ENCODE measurements at regions not wholly inside any gene's neighbourhood (a gene's known extent, or its start where the extent isn't known, plus 50 kb on each side); places are given as distances from the start of the nearest gene placed in this dataset.

- no peak for DNase-seq
- H3K4ac ChIP-seq (ENCODE audit: low read depth, low read length): no peak overlapping the region
- no peak overlapping the region for H2AFZ ChIP-seq (ENCODE audit: insufficient read depth, low read length, poor library complexity)
- WGBS (ENCODE audit: extremely low coverage, insufficient coverage, insufficient read length): no CpG with 5 or more reads among the region's 11 CpGs
- no peaks in the 10 kb centered on the region for H3K79me2 ChIP-seq (ENCODE audit: control insufficient read depth, insufficient read depth, low read length, poor library complexity)
- H3K14ac ChIP-seq (ENCODE audit: low read length): no peak overlapping the region
- H4K91ac ChIP-seq (ENCODE audit: low read depth, low read length): no peak overlapping the region
- H3K4me1 ChIP-seq (ENCODE audit: control insufficient read depth in 1 of 2, insufficient read depth in 2 of 2, low read length in 2 of 2): no peaks in the 10 kb centered on the region
- no peaks in the 10 kb centered on the region for H3K36me3 ChIP-seq (ENCODE audit: control insufficient read depth in 1 of 2, insufficient read depth in 2 of 2, low read length in 2 of 2)
- no peak overlapping the region for H4K8ac ChIP-seq (ENCODE audit: low read depth, low read length)
- H3K9ac ChIP-seq (ENCODE audit: low read length): no peak overlapping the region
- no peak overlapping the region for H3K4me2 ChIP-seq (ENCODE audit: low read length)
- no peak overlapping the region for H2BK5ac ChIP-seq (ENCODE audit: low read depth, low read length, poor library complexity)
- no peaks in the 10 kb centered on the region for H3K79me1 ChIP-seq (ENCODE audit: low read length)
- no peaks in the 10 kb centered on the region for H3K9me3 ChIP-seq (ENCODE audit: insufficient read depth, low read depth, low read length)
- H2BK12ac ChIP-seq (ENCODE audit: low read length): no peak overlapping the region
- H3K27ac ChIP-seq (ENCODE audit: low read depth, low read length): no peak overlapping the region
- no peaks in the 10 kb centered on the region for H3K27me3 ChIP-seq (ENCODE audit: insufficient read depth, low read length)
- H3K4me3 ChIP-seq (ENCODE audit: low read depth, low read length): no peak overlapping the region
- H3K23ac ChIP-seq (ENCODE audit: low read length): no peak overlapping the region
- no peak overlapping the region for H2AK5ac ChIP-seq (ENCODE audit: low read length)
- H4K12ac ChIP-seq (ENCODE audit: low read depth, low read length): no peak overlapping the region
- no peak overlapping the region for H3K18ac ChIP-seq (ENCODE audit: low read length)
- H2BK120ac ChIP-seq (ENCODE audit: insufficient read depth, low read length, poor library complexity): no peak overlapping the region
Observed at GRCh38 chr3:193982258-193982659, 153.7 kb upstream of the HES1 start.

GRCh38 chr3:193983846-193984818 lies 151.8 kb upstream of the HES1 start:
- Histone ChIP-seq H3K36me3 (ENCODE audit: control insufficient read depth in 1 of 2, insufficient read depth in 2 of 2, low read length in 2 of 2) (no peaks in the 10 kb centered on the region), H3K4ac (ENCODE audit: low read depth, low read length) (no peak overlapping the region), H3K4me3 (ENCODE audit: low read depth, low read length) (no peak overlapping the region), H3K9ac (ENCODE audit: low read length) (no peak overlapping the region), H3K4me2 (ENCODE audit: low read length) (no peak overlapping the region), H3K79me1 (ENCODE audit: low read length) (no peaks in the 10 kb centered on the region), H3K23ac (ENCODE audit: low read length) (no peak overlapping the region), H2BK5ac (ENCODE audit: low read depth, low read length, poor library complexity) (no peak overlapping the region), H3K4me1 (ENCODE audit: control insufficient read depth in 1 of 2, insufficient read depth in 2 of 2, low read length in 2 of 2) (no peaks in the 10 kb centered on the region), H3K27ac (ENCODE audit: low read depth, low read length) (no peak overlapping the region), H2AK5ac (ENCODE audit: low read length) (no peak overlapping the region), H3K79me2 (ENCODE audit: control insufficient read depth, insufficient read depth, low read length, poor library complexity) (no peaks in the 10 kb centered on the region), H2BK120ac (ENCODE audit: insufficient read depth, low read length, poor library complexity) (no peak overlapping the region), H2BK12ac (ENCODE audit: low read length) (no peak overlapping the region), H4K91ac (ENCODE audit: low read depth, low read length) (no peak overlapping the region), H3K18ac (ENCODE audit: low read length) (no peak overlapping the region), H3K27me3 (ENCODE audit: insufficient read depth, low read length) (no peaks in the 10 kb centered on the region), H3K14ac (ENCODE audit: low read length) (no peak overlapping the region), H4K8ac (ENCODE audit: low read depth, low read length) (no peak overlapping the region), H3K9me3 (ENCODE audit: insufficient read depth, low read depth, low read length) (no peaks in the 10 kb centered on the region), H4K12ac (ENCODE audit: low read depth, low read length) (no peak overlapping the region), H2AFZ (ENCODE audit: insufficient read depth, low read length, poor library complexity) (no peak overlapping the region)
- DNase-seq: no peak
- no CpG with 5 or more reads among the region's 7 CpGs for WGBS (ENCODE audit: extremely low coverage, insufficient coverage, insufficient read length)

GRCh38 chr3:193984876-193985275 lies 151.1 kb upstream of the HES1 start:
- no CpG with 5 or more reads among the region's 6 CpGs for WGBS (ENCODE audit: extremely low coverage, insufficient coverage, insufficient read length)
- no peak overlapping the region for H2BK5ac ChIP-seq (ENCODE audit: low read depth, low read length, poor library complexity)
- no peak overlapping the region for H3K27ac ChIP-seq (ENCODE audit: low read depth, low read length)
- H2BK120ac ChIP-seq (ENCODE audit: insufficient read depth, low read length, poor library complexity): no peak overlapping the region
- H4K91ac ChIP-seq (ENCODE audit: low read depth, low read length): no peak overlapping the region
- H3K27me3 ChIP-seq (ENCODE audit: insufficient read depth, low read length): no peaks in the 10 kb centered on the region
- H3K9ac ChIP-seq (ENCODE audit: low read length): no peak overlapping the region
- H2AFZ ChIP-seq (ENCODE audit: insufficient read depth, low read length, poor library complexity): no peak overlapping the region
- no peak overlapping the region for H3K18ac ChIP-seq (ENCODE audit: low read length)
- H3K4me2 ChIP-seq (ENCODE audit: low read length): no peak overlapping the region
- H4K12ac ChIP-seq (ENCODE audit: low read depth, low read length): no peak overlapping the region
- H3K36me3 ChIP-seq (ENCODE audit: control insufficient read depth in 1 of 2, insufficient read depth in 2 of 2, low read length in 2 of 2): no peaks in the 10 kb centered on the region
- no peaks in the 10 kb centered on the region for H3K9me3 ChIP-seq (ENCODE audit: insufficient read depth, low read depth, low read length)
- H3K14ac ChIP-seq (ENCODE audit: low read length): no peak overlapping the region
- H4K8ac ChIP-seq (ENCODE audit: low read depth, low read length): no peak overlapping the region
- H3K23ac ChIP-seq (ENCODE audit: low read length): no peak overlapping the region
- DNase-seq: no peak
- no peak overlapping the region for H2BK12ac ChIP-seq (ENCODE audit: low read length)
- H3K4me1 ChIP-seq (ENCODE audit: control insufficient read depth in 1 of 2, insufficient read depth in 2 of 2, low read length in 2 of 2): no peaks in the 10 kb centered on the region
- no peaks in the 10 kb centered on the region for H3K79me2 ChIP-seq (ENCODE audit: control insufficient read depth, insufficient read depth, low read length, poor library complexity)
- H3K4me3 ChIP-seq (ENCODE audit: low read depth, low read length): no peak overlapping the region
- no peak overlapping the region for H2AK5ac ChIP-seq (ENCODE audit: low read length)
- H3K4ac ChIP-seq (ENCODE audit: low read depth, low read length): no peak overlapping the region
- H3K79me1 ChIP-seq (ENCODE audit: low read length): no peaks in the 10 kb centered on the region

GRCh38 chr3:193987186-193987585 lies 148.8 kb upstream of the HES1 start:
- no peak for DNase-seq
- Histone ChIP-seq H3K9ac (ENCODE audit: low read length) (no peak overlapping the region), H3K27me3 (ENCODE audit: insufficient read depth, low read length) (no peaks in the 10 kb centered on the region), H3K4ac (ENCODE audit: low read depth, low read length) (no peak overlapping the region), H3K14ac (ENCODE audit: low read length) (no peak overlapping the region), H2BK12ac (ENCODE audit: low read length) (no peak overlapping the region), H2BK120ac (ENCODE audit: insufficient read depth, low read length, poor library complexity) (no peak overlapping the region), H3K4me2 (ENCODE audit: low read length) (no peak overlapping the region), H2AK5ac (ENCODE audit: low read length) (no peak overlapping the region), H3K36me3 (ENCODE audit: control insufficient read depth in 1 of 2, insufficient read depth in 2 of 2, low read length in 2 of 2) (no peaks in the 10 kb centered on the region), H3K79me1 (ENCODE audit: low read length) (no peaks in the 10 kb centered on the region), H3K4me3 (ENCODE audit: low read depth, low read length) (no peak overlapping the region), H2AFZ (ENCODE audit: insufficient read depth, low read length, poor library complexity) (no peak overlapping the region), H4K91ac (ENCODE audit: low read depth, low read length) (no peak overlapping the region), H3K4me1 (ENCODE audit: control insufficient read depth in 1 of 2, insufficient read depth in 2 of 2, low read length in 2 of 2) (no peaks in the 10 kb centered on the region), H2BK5ac (ENCODE audit: low read depth, low read length, poor library complexity) (no peak overlapping the region), H4K8ac (ENCODE audit: low read depth, low read length) (no peak overlapping the region), H3K23ac (ENCODE audit: low read length) (no peak overlapping the region), H3K27ac (ENCODE audit: low read depth, low read length) (no peak overlapping the region), H3K18ac (ENCODE audit: low read length) (no peak overlapping the region), H3K9me3 (ENCODE audit: insufficient read depth, low read depth, low read length) (no peaks in the 10 kb centered on the region), H3K79me2 (ENCODE audit: control insufficient read depth, insufficient read depth, low read length, poor library complexity) (no peaks in the 10 kb centered on the region), H4K12ac (ENCODE audit: low read depth, low read length) (no peak overlapping the region)
- no CpG with 5 or more reads among the region's 5 CpGs for WGBS (ENCODE audit: extremely low coverage, insufficient coverage, insufficient read length)
